ENCODE measurements at regions not wholly inside any gene's neighbourhood (a gene's known extent, or its start where the extent isn't known, plus 50 kb on each side); places are given as distances from the start of the nearest gene placed in this dataset.

DNA sequence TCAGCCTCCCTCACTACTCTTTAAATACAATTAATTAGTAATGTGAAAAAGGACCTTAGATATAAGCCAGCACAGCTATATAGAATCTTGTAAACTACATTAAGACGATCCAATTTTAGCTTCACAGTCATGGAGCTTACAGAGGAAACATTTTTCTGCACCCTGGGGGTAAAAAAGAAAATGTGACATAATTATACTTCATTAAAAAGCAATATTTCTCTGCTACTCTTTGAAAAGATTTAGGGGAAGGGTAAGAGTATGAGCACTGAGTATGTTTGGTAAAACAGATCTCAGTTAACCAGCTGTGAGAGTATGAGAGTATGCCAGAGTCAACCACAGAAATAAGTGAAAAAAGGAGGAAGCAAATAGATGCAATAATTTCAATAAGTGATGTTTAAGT, 1415.9 kb downstream of the PLA2G4A start:
- TF ChIP-seq, protein P1, sequence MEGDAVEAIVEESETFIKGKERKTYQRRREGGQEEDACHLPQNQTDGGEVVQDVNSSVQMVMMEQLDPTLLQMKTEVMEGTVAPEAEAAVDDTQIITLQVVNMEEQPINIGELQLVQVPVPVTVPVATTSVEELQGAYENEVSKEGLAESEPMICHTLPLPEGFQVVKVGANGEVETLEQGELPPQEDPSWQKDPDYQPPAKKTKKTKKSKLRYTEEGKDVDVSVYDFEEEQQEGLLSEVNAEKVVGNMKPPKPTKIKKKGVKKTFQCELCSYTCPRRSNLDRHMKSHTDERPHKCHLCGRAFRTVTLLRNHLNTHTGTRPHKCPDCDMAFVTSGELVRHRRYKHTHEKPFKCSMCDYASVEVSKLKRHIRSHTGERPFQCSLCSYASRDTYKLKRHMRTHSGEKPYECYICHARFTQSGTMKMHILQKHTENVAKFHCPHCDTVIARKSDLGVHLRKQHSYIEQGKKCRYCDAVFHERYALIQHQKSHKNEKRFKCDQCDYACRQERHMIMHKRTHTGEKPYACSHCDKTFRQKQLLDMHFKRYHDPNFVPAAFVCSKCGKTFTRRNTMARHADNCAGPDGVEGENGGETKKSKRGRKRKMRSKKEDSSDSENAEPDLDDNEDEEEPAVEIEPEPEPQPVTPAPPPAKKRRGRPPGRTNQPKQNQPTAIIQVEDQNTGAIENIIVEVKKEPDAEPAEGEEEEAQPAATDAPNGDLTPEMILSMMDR (IDR thresholded peaks at IDR 0.05), result no peak
- peaks cover 2% of the 10 kb centered on the region for H3K27me3 Mint-ChIP-seq (ENCODE audit: low read depth)
- H3K4me3 Mint-ChIP-seq (ENCODE audit: unreplicated experiment), result no peak overlapping the region
- H3K9me3 Mint-ChIP-seq (ENCODE audit: low read depth), result no peaks in the 10 kb centered on the region
- H3K4me1 Mint-ChIP-seq (ENCODE audit: low read depth), result no peaks in the 10 kb centered on the region
- H3K27ac Mint-ChIP-seq (ENCODE audit: unreplicated experiment), result no peak overlapping the region
- no peak for DNase-seq (ENCODE audit: low spot score)
- no peaks in the 10 kb centered on the region for H3K36me3 Mint-ChIP-seq (ENCODE audit: low read depth)

DNA sequence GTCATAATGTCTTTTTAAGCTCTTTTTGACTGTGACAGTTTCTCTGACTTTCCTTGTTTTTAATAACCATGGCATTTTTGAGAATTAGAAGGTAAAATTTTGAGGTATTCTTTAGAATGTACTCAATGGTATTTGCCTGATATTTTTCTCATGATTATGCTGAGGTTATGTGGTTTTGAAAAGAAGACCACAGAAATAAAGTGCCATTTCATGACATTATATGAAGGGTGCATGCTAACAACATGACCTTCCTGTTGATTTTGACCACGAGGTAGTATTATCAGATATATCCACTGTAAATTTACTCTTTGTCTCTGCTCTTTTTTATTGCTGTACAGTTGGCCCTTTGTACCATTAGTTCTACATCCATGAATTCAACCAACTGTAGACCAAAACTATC, 1418.5 kb downstream of the PLA2G4A start:
- no peaks in the 10 kb centered on the region for H3K36me3 Mint-ChIP-seq (ENCODE audit: low read depth)
- DNase-seq (ENCODE audit: low spot score), result no peak
- H3K27ac Mint-ChIP-seq (ENCODE audit: unreplicated experiment), result no peak overlapping the region
- TF ChIP-seq, protein P1 (IDR thresholded peaks at IDR 0.05), result no peak
- peaks cover 2% of the 10 kb centered on the region for H3K27me3 Mint-ChIP-seq (ENCODE audit: low read depth)
- H3K4me3 Mint-ChIP-seq (ENCODE audit: unreplicated experiment), result no peak overlapping the region
- no peaks in the 10 kb centered on the region for H3K4me1 Mint-ChIP-seq (ENCODE audit: low read depth)
- H3K9me3 Mint-ChIP-seq (ENCODE audit: low read depth), result no peaks in the 10 kb centered on the region

DNA sequence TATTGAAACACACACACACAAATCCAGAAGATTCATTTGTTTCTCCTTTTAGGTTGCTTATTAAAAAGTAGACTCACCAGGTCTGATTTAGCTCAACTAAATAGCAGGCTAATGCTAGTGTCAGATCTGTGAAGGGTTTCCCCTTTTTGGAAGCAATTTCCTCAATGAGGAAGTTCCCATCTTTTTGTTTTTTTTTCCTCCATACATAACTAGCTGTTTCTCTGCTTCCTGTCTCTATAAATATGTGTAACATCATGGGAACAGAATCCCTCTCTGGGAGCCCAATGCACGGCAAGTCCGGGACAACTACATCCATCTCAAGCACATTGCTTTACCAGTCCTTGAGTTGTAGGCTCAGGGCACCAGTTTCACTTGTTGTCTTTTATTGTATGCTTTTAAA, 1421.1 kb downstream of the PLA2G4A start:
- TF ChIP-seq, protein P1 (IDR thresholded peaks at IDR 0.05), result no peak
- no peak for DNase-seq (ENCODE audit: low spot score)
- no peaks in the 10 kb centered on the region for H3K4me1 Mint-ChIP-seq (ENCODE audit: low read depth)
- H3K27ac Mint-ChIP-seq (ENCODE audit: unreplicated experiment), result no peak overlapping the region
- H3K9me3 Mint-ChIP-seq (ENCODE audit: low read depth), result peaks cover 3% of the 10 kb centered on the region
- H3K36me3 Mint-ChIP-seq (ENCODE audit: low read depth), result no peaks in the 10 kb centered on the region
- H3K4me3 Mint-ChIP-seq (ENCODE audit: unreplicated experiment), result no peak overlapping the region
- H3K27me3 Mint-ChIP-seq (ENCODE audit: low read depth), result peaks cover 2% of the 10 kb centered on the region

DNA sequence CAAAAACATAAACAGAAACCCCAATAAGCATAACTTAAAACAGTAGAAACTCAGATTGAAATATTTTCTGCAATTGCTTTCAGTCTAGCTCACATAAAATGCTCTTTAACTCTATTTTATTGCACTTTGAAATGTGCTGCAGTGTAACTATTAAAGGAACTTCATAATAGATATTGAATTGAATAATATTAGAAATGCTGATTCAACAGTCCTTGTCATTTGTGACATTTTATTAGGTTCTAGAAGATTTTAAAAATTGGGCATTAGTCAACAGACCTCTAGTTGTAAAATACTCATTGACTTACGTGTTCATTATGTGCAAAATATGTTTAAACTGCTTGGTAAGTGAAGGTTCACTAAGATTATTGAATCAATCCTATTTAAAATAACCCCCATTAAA, 1422.3 kb downstream of the PLA2G4A start:
- no peak for DNase-seq (ENCODE audit: low spot score)
- H3K4me1 Mint-ChIP-seq (ENCODE audit: low read depth), result no peaks in the 10 kb centered on the region
- no peak overlapping the region for H3K4me3 Mint-ChIP-seq (ENCODE audit: unreplicated experiment)
- H3K36me3 Mint-ChIP-seq (ENCODE audit: low read depth), result no peaks in the 10 kb centered on the region
- TF ChIP-seq, protein P1 (IDR thresholded peaks at IDR 0.05), result no peak
- no peak overlapping the region for H3K27ac Mint-ChIP-seq (ENCODE audit: unreplicated experiment)
- peaks cover 14% of the 10 kb centered on the region for H3K9me3 Mint-ChIP-seq (ENCODE audit: low read depth)
- H3K27me3 Mint-ChIP-seq (ENCODE audit: low read depth), result peaks cover 2% of the 10 kb centered on the region

DNA sequence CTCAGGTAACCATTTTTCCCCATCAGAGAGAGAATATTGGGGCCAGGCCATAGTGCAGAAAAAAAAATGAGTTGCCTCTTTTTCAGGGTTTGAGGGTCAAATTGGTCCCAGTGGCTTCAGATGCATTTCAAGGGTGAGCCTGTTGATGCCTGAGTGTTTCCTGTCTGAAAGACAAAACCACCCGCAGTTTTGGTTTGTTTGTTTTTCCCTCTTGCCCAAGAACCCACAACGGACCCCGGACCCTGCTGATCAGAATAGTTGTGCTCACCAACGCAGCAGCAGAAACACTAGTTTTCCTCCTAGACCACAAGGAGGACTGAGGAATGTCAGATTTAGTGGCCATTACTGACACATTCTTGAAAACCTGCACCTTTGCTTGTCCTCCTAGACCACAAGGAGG, 1433.1 kb downstream of the PLA2G4A start:
- Mint-ChIP-seq H3K27me3 (ENCODE audit: low read depth) (no peaks in the 10 kb centered on the region), H3K4me1 (ENCODE audit: low read depth) (no peaks in the 10 kb centered on the region)

More for the DNA sequence above, 1433.1 kb downstream of the PLA2G4A start:
- DNase-seq (ENCODE audit: low spot score), result no peak
- no peak overlapping the region for H3K4me3 Mint-ChIP-seq (ENCODE audit: unreplicated experiment)
- H3K9me3 Mint-ChIP-seq (ENCODE audit: low read depth), result peaks cover 30% of the 10 kb centered on the region
- TF ChIP-seq, protein P1 (IDR thresholded peaks at IDR 0.05), result no peak
- H3K27ac Mint-ChIP-seq (ENCODE audit: unreplicated experiment), result no peak overlapping the region
- H3K36me3 Mint-ChIP-seq (ENCODE audit: low read depth), result no peaks in the 10 kb centered on the region

Data from chondrocyte (in vitro differentiated cells).